Activated T-cell treated with anti-CD3 and anti-CD28 coated beads for 24 hours (primary cell): ENCODE measurements at regions not wholly inside any gene's neighbourhood (a gene's known extent, or its start where the extent isn't known, plus 50 kb on each side); places are given as distances from the start of the nearest gene placed in this dataset.
"Not testable (repeated sequence)": the region's sequence is repeated elsewhere in the genome, so short reads cannot be mapped to it uniquely, and the experiment has no call there.

Source experiments
- DNase-seq: peaks from one replicate; pipeline ENCODE4 v3.0.0-alpha.2; 2020; ENCODE audit warnings: low read depth

DNA sequence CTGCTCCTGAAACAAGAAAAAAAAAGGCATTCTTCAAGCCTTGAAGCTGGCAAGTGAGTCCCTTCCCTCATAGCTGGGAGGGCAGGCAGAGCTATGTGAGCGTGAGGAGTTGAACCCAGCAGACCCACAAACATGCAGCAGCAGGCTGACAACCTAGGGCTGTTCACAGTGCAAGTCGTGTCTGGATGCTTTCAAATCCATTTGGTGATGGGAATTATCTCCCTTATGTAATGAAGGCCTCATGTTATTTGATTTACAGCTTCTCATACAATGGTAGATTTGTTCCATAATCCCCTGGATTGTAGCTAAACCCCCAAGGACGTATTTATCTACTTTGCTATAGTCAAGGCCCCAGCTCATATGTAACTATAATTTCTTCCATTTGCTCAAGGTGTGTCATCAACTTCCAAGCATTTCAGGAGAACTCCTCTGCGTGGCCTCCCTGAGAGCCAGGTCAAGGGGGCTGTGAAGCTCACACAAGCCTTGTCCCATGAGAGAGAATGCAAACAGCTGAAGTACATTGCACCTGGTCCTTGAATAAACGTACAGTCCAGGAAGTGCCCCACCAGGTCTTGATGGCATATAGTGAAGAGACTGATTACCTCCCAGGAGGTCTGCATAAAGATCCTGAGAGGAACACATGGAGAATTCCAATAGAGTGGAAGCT, 124.8 kb upstream of the SLC1A3 start:
- no peak for DNase-seq

DNA sequence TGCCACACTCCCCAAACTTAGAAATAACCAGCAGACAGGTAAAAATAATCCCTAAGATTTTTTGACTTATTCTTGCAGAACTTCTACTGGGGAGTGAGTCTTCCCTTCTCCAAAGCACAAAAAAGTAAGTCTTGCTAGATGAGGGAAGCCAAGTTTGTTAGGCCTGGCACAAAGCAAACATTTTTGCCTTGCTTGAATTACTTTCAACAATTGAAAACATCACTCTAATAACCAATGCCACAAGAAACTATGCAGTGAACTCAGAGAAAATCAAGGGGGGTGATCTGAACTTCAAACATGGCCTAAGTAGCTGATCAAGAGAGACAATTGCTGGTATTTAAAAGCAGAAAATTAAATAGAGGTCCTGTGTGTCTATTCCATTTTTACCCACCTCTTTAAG, 123.6 kb upstream of the SLC1A3 start:
- DNase-seq = no peak

DNA sequence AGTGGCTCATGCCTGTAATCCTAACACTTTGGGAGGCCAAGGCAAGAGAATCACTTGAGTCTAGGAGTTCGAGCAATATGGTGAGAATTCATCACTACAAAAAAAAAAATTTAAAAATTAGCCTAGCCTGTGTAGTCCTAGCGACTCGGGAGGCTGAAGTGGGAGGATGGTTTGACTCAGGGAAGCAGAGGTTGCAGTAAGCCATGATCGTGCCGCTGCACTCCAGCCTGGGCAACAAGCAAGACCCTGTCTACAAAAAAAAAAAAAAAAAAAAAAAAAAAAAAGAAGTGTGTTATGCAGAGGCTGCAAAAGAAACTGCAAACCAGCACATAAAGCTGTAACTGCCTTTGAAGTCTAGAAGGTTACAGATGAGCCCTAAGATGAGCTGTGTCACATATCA, 116.9 kb upstream of the SLC1A3 start:
- DNase-seq = no peak

DNA sequence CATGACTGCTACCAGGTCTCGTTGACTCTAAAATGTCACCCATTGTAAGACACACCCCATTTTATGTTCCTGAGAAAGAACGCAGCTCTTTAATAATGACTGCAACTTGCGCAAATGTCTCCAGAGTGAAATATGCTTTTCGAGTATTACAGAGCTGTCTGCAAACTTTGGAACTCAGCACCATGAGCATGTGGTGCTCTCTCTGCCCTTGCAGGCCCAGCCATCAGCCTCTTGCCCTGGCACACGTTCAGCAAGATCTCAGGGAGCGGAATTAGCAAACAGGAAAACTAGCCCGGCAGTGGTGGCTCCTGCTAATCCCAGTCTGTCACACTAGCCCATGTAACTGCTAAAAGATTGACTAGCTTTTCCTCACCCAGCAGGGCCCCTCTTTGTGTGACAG, 114.5 kb upstream of the SLC1A3 start:
- no peak for DNase-seq

DNA sequence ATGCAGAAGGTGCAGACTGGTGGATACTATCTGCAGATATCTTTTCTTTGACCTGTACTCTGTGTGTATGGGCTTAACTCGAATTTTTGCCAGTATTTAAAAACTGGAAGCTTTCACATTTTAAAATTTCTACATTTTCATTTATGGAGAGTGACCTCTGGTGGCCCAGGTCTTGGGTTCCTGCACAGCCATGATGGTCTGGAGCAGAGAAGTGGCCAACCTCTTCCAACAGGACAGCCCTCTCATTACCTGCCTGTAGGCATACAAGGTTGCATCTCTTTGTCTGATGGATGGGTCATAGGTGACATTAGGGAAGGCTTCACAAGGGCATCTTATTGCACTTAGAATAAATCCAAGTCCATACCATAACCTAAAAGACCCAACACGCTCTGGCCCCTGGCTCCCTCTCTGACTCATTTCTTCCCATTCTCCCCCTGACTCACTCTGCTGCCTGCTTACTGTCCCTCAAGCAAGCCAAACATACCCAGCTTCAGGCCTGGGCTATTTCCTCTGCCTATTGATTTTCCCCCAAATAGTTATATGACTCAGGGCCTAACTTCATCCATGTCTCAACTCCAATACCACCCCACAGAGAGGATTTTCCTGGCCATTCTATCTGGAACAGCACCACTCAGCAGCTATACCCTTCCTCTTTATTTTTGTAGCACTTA, 113.3 kb upstream of the SLC1A3 start:
- DNase-seq = no peak

DNA sequence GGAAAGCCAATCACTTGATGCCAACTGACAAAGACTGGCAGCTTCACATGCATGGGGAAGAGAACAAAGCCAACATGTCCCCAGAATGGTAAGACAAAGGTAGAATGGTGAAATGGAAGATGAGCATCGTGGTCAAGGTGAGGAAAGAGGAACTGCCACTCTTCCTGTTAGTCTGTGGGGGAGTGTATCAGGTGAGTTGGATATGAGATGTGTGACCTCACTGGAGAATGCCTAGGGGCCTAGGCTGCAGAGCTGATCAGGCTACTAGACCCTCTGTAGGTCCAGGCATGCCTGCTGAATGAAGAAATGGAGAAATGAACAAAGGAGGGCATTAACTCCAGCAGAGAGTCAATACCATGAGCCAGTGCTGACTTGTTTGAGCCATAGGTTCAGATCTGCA, 112.4 kb upstream of the SLC1A3 start:
- DNase-seq = no peak

DNA sequence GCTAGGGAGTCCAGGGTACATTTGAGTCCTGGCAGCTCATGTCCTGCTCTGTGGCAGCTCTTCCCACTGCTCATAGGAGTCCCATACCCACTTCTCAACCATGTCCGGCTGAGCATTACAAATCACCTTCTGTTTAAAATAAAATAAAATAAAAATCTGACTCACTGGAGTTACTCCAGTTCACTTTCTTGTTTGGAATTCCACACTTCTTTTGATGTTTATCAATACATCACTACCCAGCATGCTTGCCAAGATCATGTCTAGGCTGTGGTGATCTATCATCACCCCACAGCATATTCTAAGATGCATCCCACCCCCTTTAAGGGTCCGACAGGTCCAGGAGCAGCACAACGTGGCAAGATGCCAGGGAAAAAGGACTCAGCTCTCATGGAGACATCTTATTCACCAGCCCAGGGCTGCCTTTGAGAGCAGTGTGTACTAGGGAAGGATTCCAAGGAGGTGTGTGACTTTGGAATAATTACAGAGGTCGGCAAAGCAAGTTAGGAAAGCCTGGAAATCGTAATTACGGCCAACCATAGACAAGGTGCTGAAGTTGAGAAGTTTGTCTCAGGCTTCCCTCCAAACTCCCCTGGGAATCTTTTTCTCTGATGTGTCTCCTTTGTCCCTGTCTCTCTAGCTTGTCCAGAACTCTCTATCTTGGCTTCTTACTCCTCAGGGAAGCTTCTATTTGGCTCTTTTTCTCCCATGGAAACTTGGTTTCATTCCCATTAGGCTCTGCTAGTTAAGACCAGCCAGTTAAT, 111.4 kb upstream of the SLC1A3 start:
- DNase-seq = no peak

DNA sequence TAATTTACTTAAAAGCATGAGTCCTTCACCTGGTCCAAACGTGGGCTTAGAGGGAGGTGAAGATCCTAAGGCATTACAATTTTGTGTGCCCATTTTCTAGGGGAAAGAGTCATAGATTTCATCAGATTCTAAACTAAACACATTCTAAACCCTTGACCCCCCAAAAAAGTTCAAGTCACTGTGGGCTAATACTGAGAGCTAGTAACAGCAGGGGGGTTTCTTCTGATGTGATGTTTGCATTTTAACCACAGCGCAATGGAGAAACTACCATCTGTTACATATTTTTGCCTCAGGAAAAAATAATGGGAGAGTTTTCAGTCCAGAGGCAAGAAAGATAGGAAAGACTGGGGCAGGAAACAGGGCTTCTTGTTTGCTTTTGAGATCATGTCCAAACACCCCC, 110.8 kb upstream of the SLC1A3 start:
- no peak for DNase-seq

DNA sequence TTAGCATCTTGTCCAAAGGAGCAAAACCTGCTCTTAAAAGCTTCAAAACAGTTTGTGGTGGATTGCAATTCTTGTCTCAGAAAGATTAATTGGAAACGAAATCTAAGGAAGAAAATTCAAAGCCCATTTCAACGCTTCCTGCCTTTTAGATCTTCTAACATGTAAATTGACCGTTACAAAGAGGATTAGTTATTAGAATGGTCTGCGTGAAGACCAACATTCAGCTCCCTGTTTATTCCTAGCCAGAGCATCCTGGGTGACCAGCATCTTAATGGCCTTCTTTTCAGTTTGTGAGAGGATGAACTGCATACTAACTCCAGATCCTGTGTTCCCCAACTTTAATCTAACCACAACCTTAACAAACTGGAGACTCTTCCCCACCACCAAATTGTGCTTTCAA, 109.9 kb upstream of the SLC1A3 start:
- DNase-seq = no peak

DNA sequence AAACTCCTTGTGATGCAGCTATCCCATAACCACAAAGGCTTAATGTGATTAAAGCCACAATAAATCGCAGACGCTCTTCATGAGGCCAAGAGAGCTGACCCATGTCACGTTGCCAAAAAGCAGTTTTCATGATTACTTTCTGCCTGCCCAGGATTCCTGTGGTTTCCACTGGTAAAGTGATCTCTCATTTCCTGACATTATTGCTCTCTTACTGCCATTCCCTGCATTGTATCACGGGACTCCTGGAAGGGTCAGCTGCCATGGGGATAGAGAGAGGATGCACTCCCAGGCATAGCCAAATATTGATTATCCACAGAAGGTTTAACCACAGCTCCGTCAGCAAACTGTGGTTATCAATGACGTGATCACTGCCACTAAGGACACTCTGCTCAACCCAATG, 103.8 kb upstream of the SLC1A3 start:
- no peak for DNase-seq

DNA sequence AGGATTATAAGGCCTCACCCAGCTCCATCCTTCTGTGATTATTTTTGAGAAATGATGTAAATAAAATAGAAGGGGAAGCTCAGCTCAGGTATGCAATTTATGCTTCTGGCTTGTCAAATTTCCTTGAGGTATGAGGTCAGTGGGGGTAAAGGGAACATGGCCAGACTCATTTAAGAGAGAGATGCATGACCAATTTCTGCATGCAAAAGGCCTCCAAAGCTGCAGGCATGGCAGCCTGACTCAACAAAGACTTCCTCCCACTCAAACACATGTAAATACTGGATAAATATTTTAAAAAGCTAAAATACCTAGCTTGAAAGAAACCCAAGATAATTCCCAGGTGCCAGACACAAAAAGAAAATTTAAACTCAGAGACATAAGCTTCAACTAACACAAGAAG, 101.4 kb upstream of the SLC1A3 start:
- DNase-seq = no peak

DNA sequence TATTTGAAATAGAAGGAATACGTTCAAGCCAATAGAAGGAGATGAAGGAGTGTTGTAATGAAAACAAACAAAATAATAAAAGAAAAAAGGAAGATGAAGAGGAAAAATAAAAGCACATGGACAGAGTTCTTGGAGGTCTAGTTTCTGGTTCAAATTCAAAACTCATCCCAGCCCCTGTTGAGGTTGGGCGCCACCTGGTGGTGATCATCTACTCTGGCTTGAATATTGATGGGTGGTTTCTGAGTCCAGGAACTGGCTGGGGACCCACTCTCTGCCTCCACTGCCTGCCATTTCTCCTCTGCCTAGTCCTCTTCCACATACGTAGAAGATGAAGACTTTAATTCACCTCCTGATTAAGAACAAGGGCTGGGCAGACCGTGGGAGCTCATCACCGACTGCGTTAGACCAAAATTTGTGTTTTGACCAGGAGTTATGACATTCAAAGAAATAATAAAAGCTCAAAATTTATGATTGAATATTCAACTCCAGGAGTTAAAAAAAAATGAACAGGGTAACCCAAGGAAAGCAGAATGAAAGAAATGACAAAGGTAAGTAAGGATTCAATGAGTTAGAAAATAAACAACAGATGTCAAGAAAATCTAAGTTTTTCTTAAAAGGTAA, 99.0 kb upstream of the SLC1A3 start:
- peak; percentile 55 for DNase-seq

DNA sequence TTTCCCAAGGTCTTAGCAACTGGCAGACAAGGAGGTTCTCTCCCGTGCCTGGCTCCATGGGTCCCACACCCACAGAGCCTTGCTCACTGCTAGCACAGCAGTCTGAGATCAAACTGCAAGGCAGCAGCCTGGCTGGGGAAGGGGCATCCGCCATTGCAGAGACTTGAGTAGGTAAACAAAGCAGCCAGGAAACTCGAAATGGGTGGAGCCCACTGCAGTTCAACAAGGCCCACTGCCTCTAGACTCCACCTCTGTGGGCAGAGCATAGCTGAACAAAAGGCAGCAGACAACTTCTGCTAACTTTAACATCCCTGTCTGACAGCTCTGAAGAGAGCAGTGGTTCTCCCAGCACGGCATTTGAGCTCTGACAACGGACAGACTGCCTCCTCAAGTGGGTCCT, 98.1 kb upstream of the SLC1A3 start:
- DNase-seq = not testable (repeated sequence)

DNA sequence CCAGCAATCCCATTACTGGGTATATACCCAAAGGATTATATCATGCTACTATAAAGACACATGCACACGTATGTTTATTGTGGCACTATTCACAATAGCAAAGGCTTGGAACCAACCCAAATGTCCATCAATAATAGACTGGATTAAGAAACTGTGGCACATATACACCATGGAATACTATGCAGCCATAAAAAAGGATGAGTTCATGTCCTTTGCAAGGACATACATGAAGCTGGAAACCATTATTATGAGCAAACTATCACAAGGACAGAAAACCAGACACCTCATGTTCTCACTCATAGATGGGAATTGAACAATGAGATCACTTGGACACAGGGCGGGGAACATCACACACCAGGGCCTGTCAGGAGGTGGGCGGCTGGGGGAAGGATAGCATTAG, 92.8 kb upstream of the SLC1A3 start:
- DNase-seq = not testable (repeated sequence)

DNA sequence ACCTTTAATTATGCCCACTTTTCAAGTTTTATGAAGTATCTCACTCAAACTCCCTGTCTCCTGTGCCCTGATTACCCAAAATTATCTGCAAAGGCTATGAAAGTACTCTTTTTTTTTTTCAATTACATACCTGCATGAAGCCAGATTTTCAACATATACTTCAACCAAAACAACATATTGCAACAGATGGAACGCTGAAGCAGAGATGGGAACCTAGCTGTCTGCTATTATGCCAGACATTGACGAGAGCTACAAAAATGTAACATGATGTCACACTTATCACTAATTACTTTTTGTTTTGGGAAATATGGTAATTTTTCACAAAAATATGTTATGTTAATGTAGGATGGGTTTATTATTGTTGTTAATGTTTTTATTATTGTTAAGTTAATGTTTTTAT, 86.5 kb upstream of the SLC1A3 start:
- no peak for DNase-seq

DNA sequence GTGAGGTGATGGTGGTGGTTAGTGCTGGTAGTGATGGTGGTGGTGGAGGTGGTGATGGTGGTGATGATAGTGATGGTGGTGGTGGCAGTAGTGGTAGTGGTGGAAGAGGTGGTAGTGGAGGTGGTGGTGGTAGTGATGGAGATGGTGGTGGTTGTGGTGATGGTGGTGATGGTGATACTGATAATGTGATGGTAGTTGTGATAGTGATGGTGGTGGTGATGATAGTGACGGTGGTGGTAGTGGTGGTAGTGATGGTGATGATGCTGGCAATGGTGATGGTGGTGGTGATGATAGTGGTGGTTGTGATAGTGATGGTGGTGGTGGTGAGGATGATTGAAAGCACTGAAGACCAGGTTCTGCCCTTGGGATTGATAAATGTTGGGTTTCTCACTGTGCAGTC, 85.2 kb upstream of the SLC1A3 start:
- no peak for DNase-seq

DNA sequence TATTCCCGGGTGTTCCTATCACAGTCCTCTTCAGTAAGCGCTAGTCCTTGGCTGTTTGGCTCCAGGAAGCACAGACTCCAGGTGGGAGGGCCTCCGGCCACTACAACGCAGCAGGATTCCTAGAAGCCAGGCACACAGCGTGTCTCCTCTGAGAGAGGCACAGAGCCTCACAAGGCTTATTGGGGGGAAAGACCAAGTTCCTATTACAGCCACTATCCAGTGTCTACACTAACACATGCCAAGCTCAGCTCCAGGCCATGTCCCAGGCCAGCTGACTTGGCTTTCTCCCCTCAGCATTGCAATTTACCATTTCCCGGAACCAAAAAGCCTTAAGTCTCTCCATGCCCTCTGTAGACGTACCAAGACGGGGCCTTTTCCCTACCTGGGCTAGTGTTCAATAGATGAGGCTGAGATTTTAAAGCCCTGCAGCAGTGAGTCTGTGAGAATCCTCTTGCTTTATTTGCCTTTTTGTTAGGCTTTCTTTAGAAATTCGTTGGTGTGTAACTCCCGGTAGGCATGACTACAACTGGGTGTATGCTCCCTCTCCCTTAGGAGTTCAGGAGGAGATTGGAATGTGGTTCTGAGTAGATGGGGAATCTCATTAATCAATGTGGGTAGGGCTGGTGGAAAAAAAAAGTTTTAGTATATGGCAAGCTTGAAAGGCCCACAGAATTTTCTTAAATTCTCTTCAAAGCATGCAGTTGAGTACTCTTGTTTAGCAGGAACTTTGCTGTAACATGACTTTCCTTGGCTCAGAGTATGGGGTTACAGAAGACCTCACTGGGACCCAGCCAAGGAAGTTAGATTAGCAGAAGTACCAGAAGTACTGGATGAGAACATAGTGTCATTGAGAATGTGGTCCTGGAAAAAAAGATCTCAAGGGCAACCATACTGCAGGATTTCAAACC, 84.3 kb upstream of the SLC1A3 start:
- no peak for DNase-seq

DNA sequence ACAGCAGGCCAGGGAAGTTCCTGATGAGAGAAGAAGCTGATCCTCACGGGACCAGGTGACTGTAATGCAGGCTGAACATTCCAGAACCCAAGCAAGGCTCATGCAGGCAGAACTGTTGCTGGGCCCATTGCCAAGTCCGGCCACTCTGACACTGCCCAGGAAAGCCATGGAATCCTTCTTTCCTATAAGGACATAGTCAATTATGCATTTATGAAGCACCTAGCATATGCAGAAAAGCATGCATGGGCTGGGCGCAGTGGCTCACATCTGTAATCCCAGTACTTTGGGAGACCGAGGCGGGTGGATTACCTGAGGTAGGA, 83.7 kb upstream of the SLC1A3 start:
- DNase-seq = no peak

DNA sequence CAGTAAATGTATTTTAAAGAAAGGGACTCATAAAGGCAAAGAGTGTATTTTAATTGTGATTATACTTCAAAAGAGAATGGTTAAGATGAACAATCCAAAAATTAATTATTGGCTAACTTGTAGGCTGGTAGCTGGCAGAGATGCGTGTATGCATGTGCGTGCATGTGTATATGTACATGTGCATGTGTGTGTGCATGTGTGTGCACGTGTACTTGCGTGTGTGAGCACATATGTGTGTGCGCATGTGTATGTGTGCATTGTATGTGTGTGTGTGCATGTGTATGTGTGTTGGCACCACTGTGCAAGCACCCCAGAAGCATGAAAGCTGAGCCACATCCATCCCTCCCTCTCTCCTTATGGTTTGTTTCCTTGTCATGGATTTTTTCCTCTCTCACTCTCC, 83.0 kb upstream of the SLC1A3 start:
- no peak for DNase-seq

DNA sequence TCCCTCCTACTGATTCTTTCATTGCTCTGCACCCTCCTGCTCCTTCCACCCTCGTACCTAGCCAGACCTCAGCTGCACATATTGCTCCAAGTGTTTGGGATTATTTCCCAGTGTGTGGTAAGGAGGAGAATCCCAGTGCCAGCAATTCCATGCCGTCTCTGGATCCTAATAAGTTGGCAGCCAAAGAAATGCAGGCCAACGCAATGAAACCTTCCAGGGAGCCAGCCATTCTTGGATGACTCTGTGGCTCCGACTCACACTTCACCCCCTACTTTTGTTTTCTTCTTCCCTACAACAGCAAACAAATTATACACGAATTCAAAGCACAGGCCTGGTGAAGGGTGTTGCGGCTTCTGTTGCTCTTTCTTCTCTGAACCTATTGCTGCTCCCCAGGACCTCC, 82.5 kb upstream of the SLC1A3 start:
- DNase-seq = no peak

DNA sequence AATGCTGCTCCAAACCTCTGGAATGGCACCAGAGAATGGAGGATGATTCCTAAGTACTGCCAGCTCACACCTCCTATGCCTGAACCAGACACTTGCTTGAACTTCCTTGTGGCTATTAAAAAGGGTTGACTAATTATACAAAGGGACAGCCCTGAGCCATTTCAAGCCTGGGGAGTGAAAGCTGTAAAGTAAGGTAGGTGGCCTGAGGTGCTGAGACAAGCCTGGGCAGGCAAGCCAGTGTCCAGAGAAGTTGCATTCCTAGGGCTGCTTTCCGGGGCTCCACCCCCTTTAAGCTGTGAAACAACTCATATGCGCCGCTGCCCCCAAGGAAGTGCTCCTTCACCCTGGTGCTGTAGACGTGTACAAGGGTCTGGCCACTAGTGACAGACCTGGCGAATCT, 79.9 kb upstream of the SLC1A3 start:
- DNase-seq = no peak

DNA sequence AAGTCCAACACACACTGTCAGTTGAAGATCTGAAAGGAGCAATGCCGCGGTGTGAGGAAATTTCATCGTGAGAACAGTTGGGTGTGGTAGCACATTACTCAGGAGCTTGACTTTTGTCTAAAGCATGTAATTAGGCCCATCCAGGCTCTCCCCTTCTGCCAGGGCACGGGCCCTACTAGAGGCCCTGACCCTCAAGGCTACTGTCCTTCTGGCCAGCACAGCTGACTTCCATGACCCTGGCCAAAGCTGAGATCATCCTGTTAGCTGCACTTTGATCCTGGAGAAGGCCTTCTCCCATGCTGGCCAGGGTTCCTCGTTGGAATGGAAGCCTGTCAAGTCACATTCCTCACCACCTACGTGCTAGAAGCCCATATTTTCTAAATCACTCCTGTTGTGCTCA, 77.8 kb upstream of the SLC1A3 start:
- DNase-seq = no peak
